Panc1 (cell line): ENCODE measurements at regions not wholly inside any gene's neighbourhood (a gene's known extent, or its start where the extent isn't known, plus 50 kb on each side); places are given as distances from the start of the nearest gene placed in this dataset.

Source experiments
- POLR2AphosphoS5 ChIP-seq: IDR thresholded peaks from 2 replicates; pipeline ENCODE4 v1.6.1; 2012; ENCODE audit warnings: mild to moderate bottlenecking, low read depth, low read length, moderate library complexity
- SIN3A ChIP-seq: IDR thresholded peaks from 2 replicates; pipeline ENCODE4 v1.6.1; 2012; ENCODE audit warnings: low read depth, mild to moderate bottlenecking, low read length, moderate library complexity, borderline replicate concordance; ENCODE audit not compliant: insufficient read depth
- TF ChIP-seq, protein P1 (sequence below): fragments of 450-650 bp; IDR thresholded peaks from 2 replicates; pipeline ENCODE4 v1.5.1; 2017; ENCODE audit warnings: mild to moderate bottlenecking
- TF ChIP-seq, protein P2 (sequence below), 2 experiments: IDR thresholded peaks; 2 replicates each; pipeline ENCODE4 v1.6.1; 2011 to 2012; ENCODE audit warnings: low read depth in 2 of 2, control low read depth in 1 of 2, low read length in 1 of 2, mild to moderate bottlenecking in 1 of 2, moderate library complexity in 1 of 2; ENCODE audit not compliant: insufficient read depth in 1 of 2

DNA sequence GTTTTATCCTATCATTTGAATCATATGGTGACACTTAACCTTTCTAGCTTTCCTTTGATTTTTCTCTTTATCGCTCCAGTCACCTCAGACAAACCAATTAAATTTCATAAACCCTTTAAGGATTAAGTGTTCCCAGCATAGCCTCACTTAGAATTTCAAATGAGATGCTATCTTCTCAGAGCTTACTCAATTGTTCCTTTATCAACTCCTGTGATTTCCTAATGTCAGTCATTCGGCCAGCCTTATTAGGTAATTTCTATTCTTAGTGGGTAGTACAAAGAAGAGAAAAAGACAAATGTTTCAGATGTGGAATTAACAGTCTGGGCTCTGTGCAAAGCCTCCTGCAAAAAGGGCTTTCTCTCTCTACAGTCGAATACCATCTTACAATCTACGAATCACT is 77.1 kb upstream of the CCDC90B start:
- TF ChIP-seq, protein P1, sequence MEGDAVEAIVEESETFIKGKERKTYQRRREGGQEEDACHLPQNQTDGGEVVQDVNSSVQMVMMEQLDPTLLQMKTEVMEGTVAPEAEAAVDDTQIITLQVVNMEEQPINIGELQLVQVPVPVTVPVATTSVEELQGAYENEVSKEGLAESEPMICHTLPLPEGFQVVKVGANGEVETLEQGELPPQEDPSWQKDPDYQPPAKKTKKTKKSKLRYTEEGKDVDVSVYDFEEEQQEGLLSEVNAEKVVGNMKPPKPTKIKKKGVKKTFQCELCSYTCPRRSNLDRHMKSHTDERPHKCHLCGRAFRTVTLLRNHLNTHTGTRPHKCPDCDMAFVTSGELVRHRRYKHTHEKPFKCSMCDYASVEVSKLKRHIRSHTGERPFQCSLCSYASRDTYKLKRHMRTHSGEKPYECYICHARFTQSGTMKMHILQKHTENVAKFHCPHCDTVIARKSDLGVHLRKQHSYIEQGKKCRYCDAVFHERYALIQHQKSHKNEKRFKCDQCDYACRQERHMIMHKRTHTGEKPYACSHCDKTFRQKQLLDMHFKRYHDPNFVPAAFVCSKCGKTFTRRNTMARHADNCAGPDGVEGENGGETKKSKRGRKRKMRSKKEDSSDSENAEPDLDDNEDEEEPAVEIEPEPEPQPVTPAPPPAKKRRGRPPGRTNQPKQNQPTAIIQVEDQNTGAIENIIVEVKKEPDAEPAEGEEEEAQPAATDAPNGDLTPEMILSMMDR, result no peak
- no peak for TF ChIP-seq SIN3A
- TF ChIP-seq, protein P2, sequence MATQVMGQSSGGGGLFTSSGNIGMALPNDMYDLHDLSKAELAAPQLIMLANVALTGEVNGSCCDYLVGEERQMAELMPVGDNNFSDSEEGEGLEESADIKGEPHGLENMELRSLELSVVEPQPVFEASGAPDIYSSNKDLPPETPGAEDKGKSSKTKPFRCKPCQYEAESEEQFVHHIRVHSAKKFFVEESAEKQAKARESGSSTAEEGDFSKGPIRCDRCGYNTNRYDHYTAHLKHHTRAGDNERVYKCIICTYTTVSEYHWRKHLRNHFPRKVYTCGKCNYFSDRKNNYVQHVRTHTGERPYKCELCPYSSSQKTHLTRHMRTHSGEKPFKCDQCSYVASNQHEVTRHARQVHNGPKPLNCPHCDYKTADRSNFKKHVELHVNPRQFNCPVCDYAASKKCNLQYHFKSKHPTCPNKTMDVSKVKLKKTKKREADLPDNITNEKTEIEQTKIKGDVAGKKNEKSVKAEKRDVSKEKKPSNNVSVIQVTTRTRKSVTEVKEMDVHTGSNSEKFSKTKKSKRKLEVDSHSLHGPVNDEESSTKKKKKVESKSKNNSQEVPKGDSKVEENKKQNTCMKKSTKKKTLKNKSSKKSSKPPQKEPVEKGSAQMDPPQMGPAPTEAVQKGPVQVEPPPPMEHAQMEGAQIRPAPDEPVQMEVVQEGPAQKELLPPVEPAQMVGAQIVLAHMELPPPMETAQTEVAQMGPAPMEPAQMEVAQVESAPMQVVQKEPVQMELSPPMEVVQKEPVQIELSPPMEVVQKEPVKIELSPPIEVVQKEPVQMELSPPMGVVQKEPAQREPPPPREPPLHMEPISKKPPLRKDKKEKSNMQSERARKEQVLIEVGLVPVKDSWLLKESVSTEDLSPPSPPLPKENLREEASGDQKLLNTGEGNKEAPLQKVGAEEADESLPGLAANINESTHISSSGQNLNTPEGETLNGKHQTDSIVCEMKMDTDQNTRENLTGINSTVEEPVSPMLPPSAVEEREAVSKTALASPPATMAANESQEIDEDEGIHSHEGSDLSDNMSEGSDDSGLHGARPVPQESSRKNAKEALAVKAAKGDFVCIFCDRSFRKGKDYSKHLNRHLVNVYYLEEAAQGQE (IDR thresholded peaks at IDR 0.05; ENCODE audit: insufficient read depth in 1 of 2, low read depth in 2 of 2, low read length in 1 of 2), result no peak
- TF ChIP-seq POLR2AphosphoS5, result no peak
